ENCODE measurements at regions not wholly inside any gene's neighbourhood (a gene's known extent, or its start where the extent isn't known, plus 50 kb on each side); places are given as distances from the start of the nearest gene placed in this dataset.

GRCh38 chr18:38009320-38009719 is 443.7 kb upstream of the CELF4 start:
- TF ChIP-seq CTCF (IDR thresholded peaks at IDR 0.05), result no peak
- TF ChIP-seq EP300 (IDR thresholded peaks at IDR 0.05), result no peak

All from ovary (tissue), 3 donors.